ENCODE measurements at regions not wholly inside any gene's neighbourhood (a gene's known extent, or its start where the extent isn't known, plus 50 kb on each side); places are given as distances from the start of the nearest gene placed in this dataset.

DNA sequence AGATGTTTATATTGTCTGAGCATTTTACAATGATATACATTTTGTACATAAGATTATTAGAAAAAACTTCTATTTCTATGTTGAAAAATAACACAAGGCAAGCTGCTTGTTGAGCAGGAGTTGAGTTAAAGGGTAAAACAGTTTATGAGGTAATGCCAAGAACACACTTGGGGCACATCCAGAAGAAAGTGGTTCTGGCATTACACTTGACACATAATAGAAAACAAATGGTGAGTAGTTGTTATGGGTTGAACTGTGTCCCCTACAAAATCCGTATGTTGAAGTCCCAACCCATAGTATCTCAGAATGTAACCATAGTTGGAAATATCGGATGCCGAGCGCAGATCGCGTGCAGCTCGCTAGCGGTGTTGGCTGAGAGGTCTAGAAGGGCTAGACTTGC is 354.3 kb upstream of the GOT2 start:
- TF ChIP-seq, protein P1, sequence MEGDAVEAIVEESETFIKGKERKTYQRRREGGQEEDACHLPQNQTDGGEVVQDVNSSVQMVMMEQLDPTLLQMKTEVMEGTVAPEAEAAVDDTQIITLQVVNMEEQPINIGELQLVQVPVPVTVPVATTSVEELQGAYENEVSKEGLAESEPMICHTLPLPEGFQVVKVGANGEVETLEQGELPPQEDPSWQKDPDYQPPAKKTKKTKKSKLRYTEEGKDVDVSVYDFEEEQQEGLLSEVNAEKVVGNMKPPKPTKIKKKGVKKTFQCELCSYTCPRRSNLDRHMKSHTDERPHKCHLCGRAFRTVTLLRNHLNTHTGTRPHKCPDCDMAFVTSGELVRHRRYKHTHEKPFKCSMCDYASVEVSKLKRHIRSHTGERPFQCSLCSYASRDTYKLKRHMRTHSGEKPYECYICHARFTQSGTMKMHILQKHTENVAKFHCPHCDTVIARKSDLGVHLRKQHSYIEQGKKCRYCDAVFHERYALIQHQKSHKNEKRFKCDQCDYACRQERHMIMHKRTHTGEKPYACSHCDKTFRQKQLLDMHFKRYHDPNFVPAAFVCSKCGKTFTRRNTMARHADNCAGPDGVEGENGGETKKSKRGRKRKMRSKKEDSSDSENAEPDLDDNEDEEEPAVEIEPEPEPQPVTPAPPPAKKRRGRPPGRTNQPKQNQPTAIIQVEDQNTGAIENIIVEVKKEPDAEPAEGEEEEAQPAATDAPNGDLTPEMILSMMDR (IDR thresholded peaks at IDR 0.05) = no peak
- TF ChIP-seq POLR2A (IDR thresholded peaks at IDR 0.05) = no peak

Measured in prostate gland (tissue), 2 donors.